Trophoblast cell (in vitro differentiated cells and primary cell): ENCODE measurements at regions not wholly inside any gene's neighbourhood (a gene's known extent, or its start where the extent isn't known, plus 50 kb on each side); places are given as distances from the start of the nearest gene placed in this dataset.

Experiments
- DNase-seq, 2 donors: peaks; one replicate each; pipeline ENCODE4 v3.0.0-alpha.2; 2016
- H2AFZ ChIP-seq: 2 replicates; pipeline ENCODE4 v1.6.1; 2013; ENCODE audit warnings: low read length, moderate library complexity, mild to moderate bottlenecking; ENCODE audit not compliant: insufficient read depth, poor library complexity
- H2AK5ac ChIP-seq: 2 replicates; pipeline ENCODE4 v1.6.1; 2013; ENCODE audit warnings: mild to moderate bottlenecking, low read length
- H2BK120ac ChIP-seq: 2 replicates; pipeline ENCODE4 v1.6.1; 2013; ENCODE audit warnings: low read length, mild to moderate bottlenecking, moderate library complexity; ENCODE audit not compliant: insufficient read depth, poor library complexity
- H2BK12ac ChIP-seq: 2 replicates; pipeline ENCODE4 v1.6.1; 2013; ENCODE audit warnings: mild to moderate bottlenecking, low read length, moderate library complexity
- H2BK5ac ChIP-seq: 2 replicates; pipeline ENCODE4 v1.6.1; 2013; ENCODE audit warnings: low read length, low read depth, moderate library complexity, mild to moderate bottlenecking; ENCODE audit not compliant: poor library complexity
- H3K14ac ChIP-seq: 2 replicates; pipeline ENCODE4 v1.6.1; 2013; ENCODE audit warnings: mild to moderate bottlenecking, low read length
- H3K18ac ChIP-seq: 2 replicates; pipeline ENCODE4 v1.6.1; 2013; ENCODE audit warnings: mild to moderate bottlenecking, low read length
- H3K23ac ChIP-seq: 2 replicates; pipeline ENCODE4 v1.6.1; 2013; ENCODE audit warnings: low read length
- H3K27ac ChIP-seq: 2 replicates; pipeline ENCODE4 v1.5.1; 2013; ENCODE audit warnings: low read depth, mild to moderate bottlenecking, inconsistent platforms, low read length, moderate library complexity
- H3K27me3 ChIP-seq: 2 replicates; pipeline ENCODE4 v1.6.1; 2013; ENCODE audit warnings: inconsistent platforms, mild to moderate bottlenecking, low read length, moderate library complexity; ENCODE audit not compliant: insufficient read depth
- H3K36me3 ChIP-seq, 2 experiments: 1 replicate in 1 of 2; 2 replicates in 1 of 2; pipeline ENCODE4 v1.6.1; 2013; ENCODE audit warnings: low read length in 2 of 2, mild to moderate bottlenecking in 2 of 2, moderate library complexity in 1 of 2; ENCODE audit not compliant: insufficient read depth in 2 of 2, control insufficient read depth in 1 of 2
- H3K4ac ChIP-seq: 2 replicates; pipeline ENCODE4 v1.6.1; 2013; ENCODE audit warnings: low read depth, mild to moderate bottlenecking, low read length, moderate library complexity
- H3K4me1 ChIP-seq, 2 experiments: 1 replicate in 1 of 2; 2 replicates in 1 of 2; pipeline ENCODE4 v1.6.1; 2013; ENCODE audit warnings: low read length in 2 of 2, mild to moderate bottlenecking in 2 of 2, moderate library complexity in 1 of 2; ENCODE audit not compliant: insufficient read depth in 2 of 2, control insufficient read depth in 1 of 2
- H3K4me2 ChIP-seq: 2 replicates; pipeline ENCODE4 v1.6.1; 2013; ENCODE audit warnings: inconsistent platforms, mild to moderate bottlenecking, low read length, moderate library complexity
- H3K4me3 ChIP-seq: 2 replicates; pipeline ENCODE4 v1.5.1; 2013; ENCODE audit warnings: mild to moderate bottlenecking, low read depth, low read length, inconsistent platforms
- H3K79me1 ChIP-seq: one replicate; pipeline ENCODE4 v1.6.1; 2013; ENCODE audit warnings: low read length
- H3K79me2 ChIP-seq: 2 replicates; pipeline ENCODE4 v1.6.1; 2013; ENCODE audit warnings: low read length, mild to moderate bottlenecking; ENCODE audit not compliant: control insufficient read depth, insufficient read depth, poor library complexity
- H3K9ac ChIP-seq: 2 replicates; pipeline ENCODE4 v1.6.1; 2013; ENCODE audit warnings: mild to moderate bottlenecking, low read length
- H3K9me3 ChIP-seq: 2 replicates; pipeline ENCODE4 v1.6.1; 2013; ENCODE audit warnings: low read depth, mild to moderate bottlenecking, control low read depth, inconsistent platforms, low read length; ENCODE audit not compliant: insufficient read depth
- H4K12ac ChIP-seq: 2 replicates; pipeline ENCODE4 v1.6.1; 2013; ENCODE audit warnings: low read depth, mild to moderate bottlenecking, low read length, moderate library complexity
- H4K8ac ChIP-seq: 2 replicates; pipeline ENCODE4 v1.6.1; 2013; ENCODE audit warnings: low read depth, mild to moderate bottlenecking, low read length, moderate library complexity
- H4K91ac ChIP-seq: one replicate; pipeline ENCODE4 v1.6.1; 2013; ENCODE audit warnings: low read depth, mild to moderate bottlenecking, low read length, moderate library complexity
- WGBS: extraction: QIAGEN DNeasy Blood & Tissue Kit; methylation state at CpG from one replicate; pipeline ENCODE4 v1.1.7; 2013; ENCODE audit warnings: missing lambda C conversion rate; ENCODE audit not compliant: insufficient read length, insufficient coverage; ENCODE audit errors: extremely low coverage; 5-methylcytosine and 5-hydroxymethylcytosine counted together

DNA sequence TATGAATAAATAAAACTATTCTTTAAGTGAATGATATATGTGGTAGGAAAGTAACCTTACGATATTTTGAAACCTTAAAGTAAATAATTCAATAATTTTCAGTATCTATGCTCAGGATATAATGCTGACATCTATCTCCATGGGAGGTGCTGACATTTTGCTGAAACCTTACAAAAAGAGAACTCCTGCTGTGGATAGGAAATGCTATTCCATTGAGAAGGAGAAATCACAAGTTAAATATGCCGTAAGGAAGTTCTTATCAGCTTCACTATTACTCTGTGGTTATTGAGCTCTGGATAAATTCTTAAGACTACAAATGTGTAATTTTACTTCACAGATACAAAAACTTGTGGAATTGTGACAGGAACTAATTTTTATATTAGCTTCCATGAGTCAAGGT is 722.1 kb downstream of the TMTC2 start:
- no peak overlapping the region for H3K23ac ChIP-seq
- H3K9me3 ChIP-seq: no peaks in the 10 kb centered on the region
- no peak overlapping the region for H2BK5ac ChIP-seq
- H2BK120ac ChIP-seq: no peak overlapping the region
- no peaks in the 10 kb centered on the region for H3K79me2 ChIP-seq
- no peak overlapping the region for H4K91ac ChIP-seq
- H3K79me1 ChIP-seq: no peaks in the 10 kb centered on the region
- H3K18ac ChIP-seq: no peak overlapping the region
- no peak overlapping the region for H2BK12ac ChIP-seq
- no peak overlapping the region for H3K27ac ChIP-seq
- H4K8ac ChIP-seq: no peak overlapping the region
- WGBS: no CpG with 5 or more reads among the region's 2 CpGs
- H2AFZ ChIP-seq: no peak overlapping the region
- H4K12ac ChIP-seq: no peak overlapping the region
- no peaks in the 10 kb centered on the region for H3K4me1 ChIP-seq
- H3K9ac ChIP-seq: no peak overlapping the region
- H3K14ac ChIP-seq: no peak overlapping the region
- H3K4me2 ChIP-seq: no peak overlapping the region
- DNase-seq: no peak
- H3K36me3 ChIP-seq: no peaks in the 10 kb centered on the region
- no peaks in the 10 kb centered on the region for H3K27me3 ChIP-seq
- no peak overlapping the region for H3K4me3 ChIP-seq
- no peak overlapping the region for H3K4ac ChIP-seq
- H2AK5ac ChIP-seq: no peak overlapping the region

DNA sequence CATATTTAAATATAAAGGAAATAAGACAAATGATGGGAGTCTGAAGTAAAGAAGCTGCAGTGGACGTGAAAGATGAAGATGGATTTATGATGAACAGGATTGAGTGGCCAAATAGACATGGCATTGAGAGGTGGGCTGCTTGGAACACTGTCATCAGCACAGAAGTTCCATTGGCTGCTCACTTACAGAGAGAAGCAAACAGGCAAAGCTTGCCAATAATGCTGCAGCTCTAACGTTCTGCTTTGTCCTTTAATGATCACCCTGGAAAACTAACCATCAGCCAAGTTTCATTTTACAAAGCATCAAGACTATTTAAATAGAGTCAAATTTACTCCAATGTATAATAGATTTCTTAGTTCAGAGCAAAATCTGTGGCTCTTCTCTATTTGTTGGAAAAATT is 721.4 kb downstream of the TMTC2 start:
- no peak overlapping the region for H4K12ac ChIP-seq
- H3K9ac ChIP-seq: no peak overlapping the region
- no peak overlapping the region for H2BK120ac ChIP-seq
- no peak overlapping the region for H4K8ac ChIP-seq
- no peaks in the 10 kb centered on the region for H3K27me3 ChIP-seq
- no peaks in the 10 kb centered on the region for H3K36me3 ChIP-seq
- no peak overlapping the region for H4K91ac ChIP-seq
- no peaks in the 10 kb centered on the region for H3K79me2 ChIP-seq
- DNase-seq: no peak
- H3K4me1 ChIP-seq: no peaks in the 10 kb centered on the region
- no peak overlapping the region for H3K4me3 ChIP-seq
- H2BK5ac ChIP-seq: no peak overlapping the region
- H3K4me2 ChIP-seq: no peak overlapping the region
- H3K9me3 ChIP-seq: no peaks in the 10 kb centered on the region
- H2BK12ac ChIP-seq: no peak overlapping the region
- no peaks in the 10 kb centered on the region for H3K79me1 ChIP-seq
- H3K14ac ChIP-seq: no peak overlapping the region
- H3K18ac ChIP-seq: no peak overlapping the region
- H3K27ac ChIP-seq: no peak overlapping the region
- WGBS: no CpG with 5 or more reads among the region's 2 CpGs
- no peak overlapping the region for H2AK5ac ChIP-seq
- no peak overlapping the region for H3K4ac ChIP-seq
- no peak overlapping the region for H3K23ac ChIP-seq
- no peak overlapping the region for H2AFZ ChIP-seq

DNA sequence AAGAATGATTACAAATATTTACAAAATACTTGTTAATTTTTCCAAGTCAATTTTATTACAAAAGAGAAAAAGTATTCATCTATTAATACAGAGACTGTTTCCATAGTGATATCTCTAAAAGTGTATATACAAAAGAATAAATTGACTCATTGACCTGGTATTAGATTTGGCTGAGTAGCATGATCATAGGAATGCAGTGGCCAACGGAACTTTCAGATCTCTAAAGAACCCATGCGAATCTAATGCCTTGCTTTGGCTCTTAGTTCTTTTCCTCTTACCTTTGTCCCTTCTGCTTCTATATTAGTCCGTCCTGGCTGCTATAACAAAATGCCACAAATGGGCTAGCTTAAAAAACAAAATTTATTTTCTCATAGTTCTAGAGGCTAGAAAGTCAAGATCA is 717.8 kb downstream of the TMTC2 start:
- Histone ChIP-seq H3K36me3 (no peaks in the 10 kb centered on the region), H3K23ac (no peak overlapping the region), H2AFZ (no peak overlapping the region), H2AK5ac (no peak overlapping the region), H3K4me2 (no peak overlapping the region), H3K27ac (no peak overlapping the region), H2BK120ac (no peak overlapping the region), H3K9me3 (no peaks in the 10 kb centered on the region), H4K12ac (no peak overlapping the region), H4K91ac (no peak overlapping the region), H2BK12ac (no peak overlapping the region), H3K79me1 (no peaks in the 10 kb centered on the region), H3K79me2 (no peaks in the 10 kb centered on the region), H3K4me1 (no peaks in the 10 kb centered on the region), H3K9ac (no peak overlapping the region), H3K27me3 (no peaks in the 10 kb centered on the region), H2BK5ac (no peak overlapping the region), H3K4ac (no peak overlapping the region), H4K8ac (no peak overlapping the region), H3K14ac (no peak overlapping the region), H3K4me3 (no peak overlapping the region), H3K18ac (no peak overlapping the region)
- DNase-seq: no peak
- no CpG with 5 or more reads among the region's 3 CpGs for WGBS

DNA sequence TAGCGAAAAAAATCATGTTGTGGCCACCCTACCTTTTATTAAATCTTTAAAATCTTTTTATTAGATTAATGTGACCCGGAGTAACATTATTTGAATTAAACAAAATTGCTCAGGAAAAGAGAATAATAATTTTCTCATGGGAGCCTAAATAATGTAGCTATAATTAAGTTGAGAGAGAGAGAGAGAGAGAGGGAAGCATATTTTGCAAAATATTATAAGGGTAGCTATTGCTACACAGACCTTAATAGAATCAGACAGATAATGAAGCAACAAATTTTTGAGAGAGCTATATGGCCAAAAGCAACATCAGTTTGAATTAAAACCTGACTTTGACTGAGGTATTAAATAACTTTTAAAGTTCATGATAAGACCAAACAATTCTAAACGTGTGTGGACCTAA is 703.5 kb downstream of the TMTC2 start:
- no peaks in the 10 kb centered on the region for H3K27me3 ChIP-seq
- H2BK120ac ChIP-seq: no peak overlapping the region
- no peak overlapping the region for H3K14ac ChIP-seq
- H4K91ac ChIP-seq: no peak overlapping the region
- H2BK5ac ChIP-seq: no peak overlapping the region
- no peaks in the 10 kb centered on the region for H3K79me1 ChIP-seq
- H3K4me2 ChIP-seq: no peak overlapping the region
- no peaks in the 10 kb centered on the region for H3K36me3 ChIP-seq
- no peak overlapping the region for H2BK12ac ChIP-seq
- H3K9ac ChIP-seq: no peak overlapping the region
- H2AK5ac ChIP-seq: no peak overlapping the region
- no peaks in the 10 kb centered on the region for H3K9me3 ChIP-seq
- H3K79me2 ChIP-seq: no peaks in the 10 kb centered on the region
- no peak overlapping the region for H3K4me3 ChIP-seq
- DNase-seq: no peak
- no CpG with 5 or more reads among the region's 3 CpGs for WGBS
- H3K23ac ChIP-seq: no peak overlapping the region
- H3K4me1 ChIP-seq: no peaks in the 10 kb centered on the region
- H3K18ac ChIP-seq: no peak overlapping the region
- H4K12ac ChIP-seq: no peak overlapping the region
- H4K8ac ChIP-seq: no peak overlapping the region
- H3K4ac ChIP-seq: no peak overlapping the region
- no peak overlapping the region for H2AFZ ChIP-seq
- no peak overlapping the region for H3K27ac ChIP-seq
